ENCODE measurements at regions not wholly inside any gene's neighbourhood (a gene's known extent, or its start where the extent isn't known, plus 50 kb on each side); places are given as distances from the start of the nearest gene placed in this dataset.

DNA sequence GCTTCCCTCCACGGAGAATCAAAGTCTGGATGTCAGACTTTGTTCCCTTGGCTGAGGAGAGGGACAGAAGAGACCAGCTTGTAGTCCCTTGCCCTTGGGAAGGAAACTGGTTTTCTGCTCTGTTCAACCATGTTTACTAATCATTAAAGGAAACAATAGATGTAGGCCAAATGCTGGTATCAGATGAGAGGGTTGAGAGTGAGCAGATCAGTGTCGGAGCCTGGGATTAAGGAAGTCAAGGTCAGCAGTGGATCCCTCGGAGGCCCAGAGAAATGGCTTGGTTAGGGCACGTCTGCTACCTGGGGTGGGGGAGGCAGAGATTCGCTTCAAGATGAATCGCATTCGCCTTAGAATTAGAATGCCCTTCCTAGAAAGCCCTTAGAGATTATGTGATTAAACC lies 109.1 kb downstream of the MYCN start (continued):
- TF ChIP-seq YY1 (IDR thresholded peaks at IDR 0.05; ENCODE audit: low read depth, low read length): no peak

GRCh38 chr2:16048466-16048865 lies 108.1 kb downstream of the MYCN start:
- no peak overlapping the region for H4K5ac ChIP-seq (ENCODE audit: insufficient read length, low read depth, low read length)

More at GRCh38 chr2:16048466-16048865, 108.1 kb downstream of the MYCN start:
- TF ChIP-seq CREB1 (IDR thresholded peaks at IDR 0.05) (no peak), ZNF274 (IDR thresholded peaks at IDR 0.05; ENCODE audit: borderline replicate concordance, extremely low read depth, low read length) (no peak), KDM5A (IDR thresholded peaks at IDR 0.05; ENCODE audit: low read length) (no peak)
- Histone ChIP-seq H4K8ac (ENCODE audit: extremely low read depth, insufficient read depth, low read length) (no peak overlapping the region), H3K79me1 (ENCODE audit: low read depth, low read length) (no peaks in the 10 kb centered on the region), H3K4me1 (replicated peaks in 1 of 4; ENCODE audit: control insufficient read depth in 3 of 4, insufficient read depth in 4 of 4, low read length in 3 of 4) (peaks cover 0 to 8% (median 4%) of the 10 kb centered on the region in 4 experiments; a peak in 4 of 7 replicates), H3K4me3 (ENCODE audit: extremely low read depth in 1 of 4, insufficient read depth in 2 of 4, low read depth in 3 of 4, low read length in 4 of 4) (no peak overlapping the region), H2BK5ac (ENCODE audit: low read depth, low read length) (no peak overlapping the region), H3K27me3 (replicated peaks in 1 of 4; ENCODE audit: control insufficient read depth in 3 of 4, extremely low read depth in 1 of 4, insufficient read depth in 3 of 4, low read length in 3 of 4) (no peaks in the 10 kb centered on the region), H3K9me3 (ENCODE audit: insufficient read depth in 2 of 2, low read depth in 1 of 2, low read length in 1 of 2) (no peaks in the 10 kb centered on the region), H4K91ac (replicated peaks; ENCODE audit: insufficient read length, low read length) (no peak overlapping the region), H2BK15ac (ENCODE audit: low read length) (no peak overlapping the region), H2BK20ac (ENCODE audit: low read length) (no peak overlapping the region), H3K23ac (ENCODE audit: insufficient read length) (no peak overlapping the region), H3K18ac (ENCODE audit: extremely low read depth, low read length) (no peak overlapping the region), H2BK12ac (ENCODE audit: low read depth, low read length) (no peak overlapping the region), H3K79me2 (ENCODE audit: control insufficient read depth in 1 of 2, insufficient read depth in 2 of 2, low read length in 2 of 2) (no peaks in the 10 kb centered on the region), H3K4ac (replicated peaks; ENCODE audit: insufficient read length, low read depth, low read length) (no peak overlapping the region), H2AK5ac (ENCODE audit: low read depth, low read length) (no peak overlapping the region), H3K36me3 (ENCODE audit: control insufficient read depth in 2 of 4, insufficient read depth in 4 of 4, low read length in 3 of 4) (no peaks in the 10 kb centered on the region), H2AFZ (ENCODE audit: low read length) (no peak overlapping the region), H3K9ac (replicated peaks in 1 of 4; ENCODE audit: extremely low read depth in 1 of 4, low read depth in 3 of 4, low read length in 3 of 4) (no peak overlapping the region), H3K4me2 (ENCODE audit: insufficient read depth in 1 of 2, low read depth in 2 of 2, low read length in 2 of 2) (no peak overlapping the region), H3K27ac (ENCODE audit: low read depth, low read length) (no peak overlapping the region), H2BK120ac (replicated peaks; ENCODE audit: low read depth, low read length) (no peak overlapping the region), H3K56ac (replicated peaks; ENCODE audit: insufficient read length, low read depth, low read length) (no peak overlapping the region), H3K14ac (ENCODE audit: insufficient read length) (no peak overlapping the region), H3K23me2 (ENCODE audit: low read depth, low read length) (no peaks in the 10 kb centered on the region), H4K20me1 (replicated peaks in 1 of 2; ENCODE audit: control insufficient read depth in 1 of 2, insufficient read depth in 2 of 2, low read length in 2 of 2) (no peaks in the 10 kb centered on the region)
- no peak for DNase-seq (ENCODE audit: low read depth in 1 of 2, low spot score in 2 of 2)
- WGBS, 2 experiments (ENCODE audit: extremely low coverage in 1 of 2, insufficient coverage in 1 of 2, insufficient read length in 1 of 2, insufficient replicate concordance in 2 of 2, low coverage in 1 of 2, low lambda C conversion rate in 2 of 2, missing lambda C conversion rate in 1 of 2): 87% methylated on average over 4 of the region's 4 CpGs; no CpG with 5 or more reads in 1 of the 2 experiments
- ChIA-PET POLR2A (ENCODE audit: partially characterized antibody) (no interaction called here), CTCF (ENCODE audit: partially characterized antibody) (interaction anchor here (3.3 kb wide), 1 partner anchor 14 kb away, joined by 19 read pairs; no protein-coding TSS in a partner anchor)
- FAIRE-seq: no peak

Measured in H1 (cell line).